HK-2 (cell line): ENCODE measurements at regions not wholly inside any gene's neighbourhood (a gene's known extent, or its start where the extent isn't known, plus 50 kb on each side); places are given as distances from the start of the nearest gene placed in this dataset.
"Not testable (repeated sequence)": the region's sequence is repeated elsewhere in the genome, so short reads cannot be mapped to it uniquely, and the experiment has no call there.

Experiments used
- DNase-seq: peaks from one replicate; pipeline ENCODE4 v3.0.0-alpha.2; 2018; ENCODE audit not compliant: unreplicated experiment

DNA sequence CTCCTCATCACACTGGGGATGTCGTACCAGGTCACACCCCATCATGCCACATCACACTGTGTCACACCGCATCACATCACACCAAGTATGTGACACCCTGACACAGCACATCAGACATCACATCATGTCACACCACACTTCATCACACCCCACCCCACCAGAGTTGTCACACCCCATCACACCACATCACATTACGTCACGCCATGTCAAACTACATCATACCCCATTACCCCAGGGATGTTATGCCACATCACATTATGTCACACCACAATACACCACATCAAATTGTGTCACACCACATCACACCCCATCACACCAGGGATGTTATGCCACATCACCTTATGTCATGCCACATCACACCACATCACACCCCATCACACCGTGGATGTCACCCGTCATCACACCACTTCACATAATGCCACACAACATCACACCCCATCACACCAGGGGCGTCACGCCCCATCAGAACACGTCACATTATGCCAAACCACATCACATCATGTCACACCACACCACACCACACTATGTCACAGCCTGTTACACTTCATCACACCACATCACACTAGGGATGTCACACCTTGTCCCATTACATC is 133.6 kb downstream of the TMEM121 start:
- no peak for DNase-seq

DNA sequence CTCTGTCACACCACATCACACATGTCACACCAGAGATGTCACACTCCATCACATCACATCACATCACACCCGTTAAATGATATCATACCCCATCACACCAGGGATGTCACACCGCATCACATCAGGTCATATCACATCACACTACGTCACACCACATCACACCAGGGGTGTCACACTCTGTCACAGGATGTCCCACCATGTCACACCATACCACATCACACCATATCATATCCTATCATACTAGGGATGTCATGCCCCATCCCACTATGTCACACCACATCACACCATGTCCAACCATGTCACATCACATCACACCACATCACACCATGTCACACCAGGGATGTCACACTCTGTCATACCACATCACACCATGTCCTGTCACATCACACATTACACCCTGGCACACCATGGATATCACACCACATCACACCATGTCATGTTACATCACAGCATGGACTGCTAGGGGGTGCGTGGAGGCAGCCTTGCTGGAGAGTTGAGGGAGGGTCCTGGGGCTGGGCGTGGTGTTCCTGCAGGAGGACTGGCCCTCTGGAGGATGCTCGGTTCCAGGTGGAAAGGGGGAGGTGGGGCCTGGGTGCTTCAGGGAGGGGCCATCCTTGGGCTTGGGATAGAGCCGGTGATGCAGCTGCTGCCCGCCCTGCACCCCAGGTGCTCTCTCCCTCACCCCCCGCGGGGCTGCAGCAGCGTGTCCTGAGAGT is 134.6 kb downstream of the TMEM121 start:
- DNase-seq, result no peak

DNA sequence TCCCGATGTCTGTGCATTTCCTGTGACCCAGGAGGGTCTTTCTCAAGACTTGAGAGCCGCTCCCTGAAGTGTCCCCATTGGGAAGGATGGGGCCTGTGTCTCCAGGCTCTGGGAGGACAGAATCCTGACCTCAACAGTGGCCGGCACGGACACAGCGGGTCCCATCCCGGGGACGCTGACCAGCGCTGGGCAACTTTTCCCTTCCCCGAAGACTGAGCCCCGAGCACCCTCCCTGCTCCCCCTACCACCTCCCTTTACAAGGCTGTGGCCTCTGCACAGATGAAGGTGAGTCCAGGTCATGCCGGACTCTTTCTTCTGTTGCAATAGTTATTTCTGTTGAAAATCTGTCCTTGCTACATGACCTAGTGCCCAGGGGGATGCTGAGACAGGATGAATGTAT is 135.7 kb downstream of the TMEM121 start:
- not testable (repeated sequence) for DNase-seq

DNA sequence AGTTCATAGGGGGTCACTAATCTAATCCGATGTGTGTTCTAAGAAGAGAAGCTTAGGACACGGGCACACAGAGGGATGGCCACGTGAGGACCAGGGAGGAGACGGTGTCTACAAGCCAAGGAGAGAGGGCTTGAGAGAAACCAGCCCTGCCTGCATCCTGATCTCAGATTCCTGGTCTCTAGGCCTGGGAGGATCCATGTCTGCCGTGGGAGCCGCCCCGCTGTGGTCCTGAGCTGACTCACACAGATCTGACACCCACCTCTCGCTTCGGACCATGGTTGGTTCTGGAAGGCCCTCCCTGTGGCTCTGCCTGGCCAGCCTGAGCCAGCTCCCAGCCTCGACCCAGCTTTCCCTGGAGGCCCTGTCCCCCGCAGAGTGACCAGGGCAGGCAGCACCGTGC is 136.2 kb downstream of the TMEM121 start:
- not testable (repeated sequence) for DNase-seq

GRCh38 chr14:105663323-105663722 is 136.9 kb downstream of the TMEM121 start:
- not testable (repeated sequence) for DNase-seq

- DNase-seq, result not testable (repeated sequence)
These were observed 137.6 kb downstream of the TMEM121 start for GRCh38 chr14:105663818-105664596.

DNA sequence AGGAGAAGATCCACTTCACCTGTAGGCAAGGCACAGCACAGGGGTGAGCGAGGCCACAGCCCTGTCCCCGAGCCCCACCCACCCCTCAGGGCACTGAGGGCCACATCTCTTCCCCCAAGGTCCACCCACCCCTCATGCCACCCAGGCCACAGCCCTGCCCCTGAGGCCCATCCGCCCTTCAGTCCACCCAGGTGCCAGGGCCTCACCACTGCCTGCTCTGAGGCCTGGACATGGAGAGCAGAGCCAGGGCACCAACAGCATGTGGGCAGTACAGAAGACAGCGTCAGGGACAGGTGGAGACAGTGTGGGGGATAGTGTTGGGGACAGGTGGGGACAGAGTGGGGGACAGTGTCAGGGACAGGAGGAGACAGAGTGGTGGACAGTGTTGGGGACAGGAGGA is 138.3 kb downstream of the TMEM121 start:
- no peak for DNase-seq

DNA sequence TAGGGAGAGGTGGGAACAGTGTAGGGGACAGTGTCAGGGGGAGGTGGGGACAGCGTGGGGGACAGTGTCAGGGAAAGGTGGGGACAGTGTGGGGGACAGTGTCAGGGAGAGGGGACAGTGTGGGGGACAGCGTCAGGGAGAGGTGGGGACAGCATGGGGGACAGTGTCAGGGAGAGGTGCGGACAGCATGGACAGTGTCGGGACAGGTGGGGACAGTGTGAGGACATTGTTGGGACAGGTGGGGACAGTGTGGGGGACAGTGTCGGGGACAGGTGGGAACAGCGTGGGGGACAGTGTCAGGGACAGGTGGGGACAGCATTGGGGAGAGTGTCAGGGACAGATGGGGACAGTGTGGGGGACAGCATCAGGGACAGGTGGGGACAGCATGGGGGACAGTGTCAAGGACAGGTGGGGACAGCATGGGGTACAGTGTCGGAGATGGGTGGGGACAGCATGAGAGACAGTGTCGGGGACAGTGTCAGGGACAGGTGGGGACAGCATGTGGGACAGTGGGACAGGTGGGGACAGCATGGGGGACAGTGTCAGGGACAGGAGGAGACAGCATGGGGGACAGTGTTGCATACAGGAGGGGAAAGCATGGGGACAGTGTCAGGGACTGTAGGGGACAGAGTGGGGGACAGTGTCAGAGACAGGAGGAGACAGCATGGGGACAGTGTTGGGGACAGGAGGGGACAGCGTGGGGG is 139.0 kb downstream of the TMEM121 start:
- DNase-seq, result no peak

DNA sequence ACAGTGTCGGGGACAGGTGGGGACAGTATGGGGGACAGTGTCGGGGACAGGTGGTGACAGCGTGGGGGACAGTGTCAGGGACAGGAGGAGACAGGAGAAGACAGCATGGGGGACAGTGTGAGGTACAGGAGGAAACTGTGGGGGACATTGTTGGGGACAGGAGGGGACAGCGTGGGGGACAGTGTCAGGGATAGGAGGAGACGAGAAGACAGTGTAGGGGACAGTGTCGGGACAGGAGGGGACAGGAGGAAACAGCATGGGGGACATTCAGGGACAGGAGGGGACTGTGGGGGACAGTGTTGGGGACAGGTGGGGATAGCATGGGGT is 139.5 kb downstream of the TMEM121 start:
- DNase-seq, result no peak

DNA sequence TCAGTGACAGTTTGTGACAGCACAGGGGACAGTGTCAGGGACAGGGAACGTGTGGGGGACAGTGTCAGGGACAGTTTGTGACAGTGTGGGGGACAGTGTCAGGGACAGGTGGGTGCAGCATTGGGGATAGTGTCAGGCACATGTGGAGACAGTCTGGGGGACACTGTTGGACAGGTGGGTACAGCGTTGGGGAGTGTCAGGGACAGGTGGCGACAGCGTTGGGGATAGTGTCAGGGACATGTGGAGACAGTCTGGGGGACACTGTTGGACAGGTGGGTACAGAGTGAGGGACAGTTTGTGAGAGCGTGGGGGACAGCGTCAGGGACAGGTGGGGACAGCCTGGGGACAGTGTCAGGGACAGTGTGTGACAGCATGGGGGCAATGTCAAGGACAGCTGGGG is 140.0 kb downstream of the TMEM121 start:
- DNase-seq, result no peak

- not testable (repeated sequence) for DNase-seq
These were observed 140.7 kb downstream of the TMEM121 start for GRCh38 chr14:105666991-105667662.

GRCh38 chr14:105667663-105668020 is 141.3 kb downstream of the TMEM121 start:
- not testable (repeated sequence) for DNase-seq

DNA sequence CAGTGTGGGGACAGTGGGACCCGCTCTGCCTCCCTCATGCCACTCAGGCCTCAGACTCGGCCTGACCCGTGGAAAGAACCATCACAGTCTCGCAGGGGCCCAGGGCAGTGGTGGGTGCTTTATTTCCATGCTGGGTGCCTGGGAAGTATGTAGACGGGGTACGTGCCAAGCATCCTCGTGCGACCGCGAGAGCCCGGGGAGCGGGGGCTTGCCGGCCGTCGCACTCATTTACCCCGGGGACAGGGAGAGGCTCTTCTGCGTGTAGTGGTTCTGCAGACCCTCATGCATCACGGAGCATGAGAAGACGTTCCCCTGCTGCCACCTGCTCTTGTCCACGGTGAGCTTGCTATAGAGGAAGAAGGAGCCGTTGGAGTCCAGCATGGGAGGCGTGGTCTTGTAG is 141.6 kb downstream of the TMEM121 start:
- DNase-seq, result not testable (repeated sequence)

- DNase-seq, result not testable (repeated sequence)
These were observed 142.3 kb downstream of the TMEM121 start for GRCh38 chr14:105668471-105669230.

DNA sequence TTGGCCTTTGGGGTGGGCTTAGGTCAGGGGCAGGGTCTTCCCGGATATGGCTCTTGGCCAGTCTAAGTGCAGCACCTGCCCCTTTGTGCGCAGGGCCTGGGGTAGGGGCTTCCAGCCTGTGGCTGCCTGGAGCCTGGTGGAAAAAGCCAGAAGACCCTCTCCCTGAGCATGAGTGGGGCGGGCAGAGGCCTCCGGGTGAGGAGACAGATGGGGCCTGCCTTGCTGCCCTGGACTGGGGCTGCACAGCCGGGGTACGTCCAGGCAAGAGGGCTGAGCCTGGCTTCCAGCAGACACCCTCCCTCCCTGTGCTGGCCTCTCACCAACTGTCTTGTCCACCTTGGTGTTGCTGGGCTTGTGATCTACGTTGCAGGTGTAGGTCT is 142.8 kb downstream of the TMEM121 start:
- DNase-seq, result not testable (repeated sequence)

- DNase-seq, result not testable (repeated sequence)
These were observed 143.3 kb downstream of the TMEM121 start for GRCh38 chr14:105669646-105670045.

GRCh38 chr14:105672450-105673200 is 146.2 kb downstream of the TMEM121 start:
- DNase-seq, result not testable (repeated sequence)

- not testable (repeated sequence) for DNase-seq
These were observed 149.1 kb downstream of the TMEM121 start for GRCh38 chr14:105675433-105675832.

DNA sequence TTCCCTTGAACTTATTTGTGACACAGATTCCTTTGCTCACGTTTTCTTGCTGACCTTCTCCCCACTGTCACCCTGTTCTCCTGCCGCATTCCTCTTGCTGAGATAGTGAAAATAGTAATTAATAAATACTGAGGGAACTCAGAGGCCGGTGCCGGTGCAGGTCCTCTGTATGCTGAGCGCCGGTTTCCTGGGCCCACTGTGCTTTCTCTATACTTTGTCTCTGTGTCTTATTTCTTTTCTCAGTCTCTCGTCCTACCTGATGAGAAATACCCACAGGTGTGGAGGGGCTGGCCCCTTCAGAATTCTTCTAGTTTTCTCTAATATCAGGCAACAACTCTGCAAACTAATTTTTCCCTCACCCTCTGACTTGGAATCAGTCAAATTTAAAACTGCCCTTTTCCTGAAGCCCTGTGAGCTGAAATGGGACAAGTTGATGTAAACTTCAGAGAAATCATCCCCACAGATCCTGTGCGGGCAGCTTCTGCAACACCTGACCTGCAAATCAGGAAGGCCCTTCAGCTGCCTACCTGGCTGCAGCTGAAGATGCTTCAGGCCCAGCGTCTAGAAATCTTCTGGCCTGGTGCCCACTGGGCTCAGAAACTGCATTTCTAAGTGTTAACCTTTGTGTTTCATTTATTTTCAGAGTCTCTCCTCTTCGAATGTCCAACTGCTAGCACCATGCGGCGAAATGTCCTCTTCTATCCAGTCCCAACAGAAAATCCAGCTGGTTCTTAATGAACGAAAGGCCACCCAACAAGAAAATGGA is 149.7 kb downstream of the TMEM121 start:
- DNase-seq, result not testable (repeated sequence)
